ENCODE measurements at regions not wholly inside any gene's neighbourhood (a gene's known extent, or its start where the extent isn't known, plus 50 kb on each side); places are given as distances from the start of the nearest gene placed in this dataset.

GRCh38 chr5:19301271-19301670, 686.7 kb downstream of the CDH18 start:
- TF ChIP-seq POLR2AphosphoS5 (IDR thresholded peaks at IDR 0.05; ENCODE audit: low read depth) = no peak
- TF ChIP-seq REST (IDR thresholded peaks at IDR 0.05; ENCODE audit: insufficient replicate concordance, low read depth) = no peak
- no peak for TF ChIP-seq SPI1 (IDR thresholded peaks at IDR 0.05; ENCODE audit: borderline replicate concordance, low read depth)
- no peak for TF ChIP-seq CTCF (IDR thresholded peaks at IDR 0.05; ENCODE audit: insufficient read depth, low read length)
- TF ChIP-seq GABPA (IDR thresholded peaks at IDR 0.05; ENCODE audit: low read depth) = no peak
- no peak for DNase-seq (ENCODE audit: low read depth in 1 of 2, low spot score in 1 of 2)
- no peaks in the 10 kb centered on the region for H3K27me3 ChIP-seq (ENCODE audit: insufficient read depth, poor library complexity, severe bottlenecking)

GRCh38 chr5:19314840-19315239, 673.2 kb downstream of the CDH18 start:
- Histone ChIP-seq H3K27ac (replicated peaks) (no peak overlapping the region), H3K27me3 (ENCODE audit: insufficient read depth, poor library complexity, severe bottlenecking) (no peaks in the 10 kb centered on the region), H3K4me3 (replicated peaks; ENCODE audit: insufficient read depth, low read length) (no peak overlapping the region)
- TF ChIP-seq GABPA (IDR thresholded peaks at IDR 0.05; ENCODE audit: low read depth) = no peak
- no peak for TF ChIP-seq CTCF (IDR thresholded peaks at IDR 0.05; ENCODE audit: insufficient read depth, low read length)
- TF ChIP-seq REST (IDR thresholded peaks at IDR 0.05; ENCODE audit: insufficient replicate concordance, low read depth) = no peak
- no peak for DNase-seq (ENCODE audit: low read depth in 1 of 2, low spot score in 1 of 2)

More at GRCh38 chr5:19301271-19301670, 686.7 kb downstream of the CDH18 start:
- H3K4me3 ChIP-seq (replicated peaks; ENCODE audit: insufficient read depth, low read length) = no peak overlapping the region
- no peak overlapping the region for H3K27ac ChIP-seq (replicated peaks)

GRCh38 chr5:19319252-19319651, 668.7 kb downstream of the CDH18 start:
- no peak for DNase-seq (ENCODE audit: low read depth in 1 of 2, low spot score in 1 of 2)
- Histone ChIP-seq H3K4me3 (replicated peaks; ENCODE audit: insufficient read depth, low read length) (no peak overlapping the region), H3K27ac (replicated peaks) (no peak overlapping the region), H3K27me3 (ENCODE audit: insufficient read depth, poor library complexity, severe bottlenecking) (no peaks in the 10 kb centered on the region)
- TF ChIP-seq SPI1 (IDR thresholded peaks at IDR 0.05; ENCODE audit: borderline replicate concordance, low read depth) = no peak
- no peak for TF ChIP-seq CTCF (IDR thresholded peaks at IDR 0.05; ENCODE audit: insufficient read depth, low read length)
- TF ChIP-seq GABPA (IDR thresholded peaks at IDR 0.05; ENCODE audit: low read depth) = no peak
- no peak for TF ChIP-seq REST (IDR thresholded peaks at IDR 0.05; ENCODE audit: insufficient replicate concordance, low read depth)
- no peak for TF ChIP-seq POLR2AphosphoS5 (IDR thresholded peaks at IDR 0.05; ENCODE audit: low read depth)

Data from HL-60 (cell line).